ENCODE measurements at regions not wholly inside any gene's neighbourhood (a gene's known extent, or its start where the extent isn't known, plus 50 kb on each side); places are given as distances from the start of the nearest gene placed in this dataset.

- no peak for TF ChIP-seq POLR2A (IDR thresholded peaks at IDR 0.05)
- no peak for TF ChIP-seq CTCF (IDR thresholded peaks at IDR 0.05 in 8 of 11, conservative IDR thresholded peaks at IDR 0.05 in 3 of 11)
- TF ChIP-seq POLR2AphosphoS5 (IDR thresholded peaks at IDR 0.05): no peak
These were observed 185.6 kb downstream of the UTP18 start for GRCh38 chr17:51445946-51446345.

All from spleen (tissue), 7 donors.